HG03442 (cell line): ENCODE measurements at regions not wholly inside any gene's neighbourhood (a gene's known extent, or its start where the extent isn't known, plus 50 kb on each side); places are given as distances from the start of the nearest gene placed in this dataset.
"Not testable (repeated sequence)": the region's sequence is repeated elsewhere in the genome, so short reads cannot be mapped to it uniquely, and the experiment has no call there.

Experiments used
- ATAC-seq: cut with Tn5 transposase; IDR thresholded peaks from one replicate; pipeline ENCODE4 v1.9.1; 2021; ENCODE audit warnings: mild to moderate bottlenecking, moderate library complexity; ENCODE audit not compliant: unreplicated experiment

DNA sequence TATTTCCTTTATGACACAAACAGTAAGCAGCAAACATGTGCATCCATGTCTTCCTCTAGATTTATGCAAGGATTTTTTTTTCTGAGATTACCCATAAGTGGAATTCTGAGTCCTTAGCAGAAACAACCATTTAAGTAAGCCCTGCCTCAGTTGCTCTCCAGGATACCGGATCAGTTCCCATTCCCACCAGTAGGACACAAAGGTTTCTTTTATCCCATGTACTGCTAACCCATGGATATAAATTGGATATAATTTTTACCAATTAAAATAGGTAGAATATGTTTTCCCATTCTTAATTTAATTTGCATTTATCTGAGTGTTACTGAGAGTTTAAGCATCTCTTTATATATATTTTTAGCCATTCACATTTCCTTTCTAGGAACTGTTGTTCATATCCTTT, 280.9 kb downstream of the FGFR2 start:
- ATAC-seq = no peak

DNA sequence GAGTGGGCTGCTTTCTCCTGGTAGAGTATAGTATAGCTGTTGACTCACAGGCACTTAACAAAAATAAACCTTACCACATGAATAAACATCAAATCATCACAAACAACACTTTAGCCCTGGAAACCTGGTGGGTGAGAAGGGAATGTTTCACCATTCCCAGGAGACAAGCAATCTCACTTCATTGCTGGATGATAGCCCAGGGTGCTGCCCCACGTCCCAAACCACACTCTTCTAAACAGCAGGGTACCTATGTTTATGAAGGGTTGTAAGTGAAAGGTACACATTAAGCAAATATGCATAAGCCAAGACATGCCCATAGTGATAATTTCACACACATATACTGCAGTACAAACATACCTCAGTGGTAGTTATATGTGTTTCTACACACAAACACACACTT, 276.2 kb downstream of the FGFR2 start:
- ATAC-seq = no peak

GRCh38 chr10:121322776-121323175, 275.5 kb downstream of the FGFR2 start:
- ATAC-seq = no peak

GRCh38 chr10:121323443-121323842, 274.8 kb downstream of the FGFR2 start:
- no peak for ATAC-seq

GRCh38 chr10:121324678-121325213, 273.5 kb downstream of the FGFR2 start:
- no peak for ATAC-seq

GRCh38 chr10:121325490-121326231, 272.6 kb downstream of the FGFR2 start:
- ATAC-seq = no peak

DNA sequence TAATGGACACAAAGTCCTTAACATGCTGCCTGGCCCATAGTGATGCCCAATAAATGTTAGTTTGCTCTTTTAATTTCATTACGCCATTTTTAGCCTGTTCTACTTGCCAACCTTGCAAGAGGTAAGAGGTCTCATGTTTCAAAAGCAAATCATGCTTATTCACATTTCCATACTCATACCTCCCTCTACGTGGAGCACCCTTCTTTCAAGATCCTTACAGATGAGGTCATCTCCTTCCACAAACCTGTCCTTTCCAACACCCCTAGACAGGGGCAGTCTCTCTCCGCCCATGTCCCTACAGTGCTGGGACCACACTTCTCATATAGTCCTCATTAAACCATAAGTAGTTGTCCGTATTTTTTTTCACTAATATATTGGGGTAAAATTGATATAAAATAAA, 271.3 kb downstream of the FGFR2 start:
- ATAC-seq = no peak

GRCh38 chr10:121327727-121328126, 270.5 kb downstream of the FGFR2 start:
- ATAC-seq = no peak

- not testable (repeated sequence) for ATAC-seq
These were observed 268.6 kb downstream of the FGFR2 start for GRCh38 chr10:121329631-121330030.

DNA sequence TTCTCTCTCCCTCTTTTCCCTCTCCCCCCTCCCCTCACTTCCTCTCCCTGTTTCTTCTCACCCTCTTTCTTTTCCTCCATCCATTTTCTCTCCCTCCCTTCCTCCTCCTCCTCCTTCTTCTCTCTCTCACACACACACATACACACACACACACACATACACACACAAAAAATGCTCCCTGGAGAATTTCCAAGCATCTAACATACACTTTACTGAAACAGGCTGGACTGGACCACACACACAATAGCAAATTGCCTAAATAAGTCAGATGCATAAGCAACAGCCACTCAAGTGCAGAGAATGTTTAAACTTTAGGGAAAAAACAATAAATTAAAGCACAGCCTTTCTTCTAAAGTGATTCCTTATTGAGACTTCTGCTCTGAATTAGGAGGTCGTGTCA, 267.7 kb downstream of the FGFR2 start:
- no peak for ATAC-seq

GRCh38 chr10:121332353-121332752, 265.9 kb downstream of the FGFR2 start:
- ATAC-seq = no peak

DNA sequence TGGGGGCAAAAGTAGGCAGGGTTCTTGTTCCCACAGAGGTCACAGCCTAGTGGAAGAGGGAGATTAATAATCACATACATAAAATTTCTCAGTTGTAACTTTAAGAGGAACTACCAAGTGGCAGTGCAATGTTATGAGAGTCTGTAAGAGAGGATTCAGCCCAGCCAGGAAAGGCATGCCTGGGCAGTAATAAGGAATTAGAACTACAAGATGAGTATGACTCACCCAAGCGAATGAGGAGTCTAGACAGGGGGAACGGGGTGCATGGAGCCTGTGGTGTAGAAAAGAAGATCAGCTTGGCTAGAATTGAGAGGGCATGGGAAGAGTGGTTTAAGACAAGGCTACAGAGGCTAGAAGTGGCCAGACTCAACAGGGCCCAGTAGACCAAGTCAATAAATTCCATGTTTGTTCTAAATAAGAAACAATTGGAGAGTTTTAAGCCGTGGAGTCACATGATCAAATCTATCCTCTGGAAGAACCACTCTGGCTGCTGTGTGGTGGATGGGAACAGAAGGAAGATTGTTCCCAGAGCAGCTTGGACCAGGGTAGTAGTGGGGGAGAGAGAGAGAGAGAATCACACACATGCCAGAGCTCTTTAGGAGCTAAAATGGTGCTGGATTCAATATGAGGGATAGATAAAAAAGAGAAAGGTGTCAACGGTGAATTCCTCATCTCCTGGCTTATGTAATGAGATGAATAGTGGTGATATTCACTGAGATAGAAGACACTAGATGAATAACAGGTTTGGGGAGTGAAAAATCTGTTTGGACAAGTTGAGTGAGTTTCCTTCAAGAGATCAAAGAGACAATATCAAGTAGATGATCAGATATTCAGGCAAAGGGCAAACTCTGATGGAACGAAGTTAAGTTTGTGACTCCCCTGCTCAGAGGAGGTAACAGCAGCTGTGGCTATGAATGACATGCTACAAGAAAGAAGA, 265.1 kb downstream of the FGFR2 start:
- ATAC-seq = no peak

DNA sequence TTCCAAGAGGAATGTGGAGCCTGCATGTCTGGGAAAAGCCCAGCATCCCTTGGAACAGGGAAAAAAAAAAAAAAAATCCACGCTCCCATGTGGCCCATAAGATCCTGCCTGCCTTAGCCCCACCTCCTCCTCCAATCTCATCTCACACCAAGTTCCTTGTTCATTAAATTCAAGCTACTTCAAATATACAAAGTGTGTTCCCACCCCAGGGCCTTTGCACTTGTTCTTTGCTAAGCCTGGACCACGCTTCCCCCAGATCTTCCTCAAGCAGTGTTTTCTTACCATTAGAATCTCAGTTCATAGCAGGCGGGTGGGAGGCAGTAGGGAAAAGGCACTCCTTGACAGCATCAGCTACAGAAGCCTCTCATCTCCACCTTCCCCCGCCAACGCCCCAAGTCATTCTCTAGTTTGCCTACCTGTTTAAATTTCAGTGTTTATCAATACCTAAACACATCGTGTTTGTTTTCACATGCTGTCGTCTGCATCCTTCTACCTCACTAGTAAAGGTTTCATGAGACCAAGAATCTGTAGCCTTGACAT, 262.8 kb downstream of the FGFR2 start:
- ATAC-seq = no peak

GRCh38 chr10:121337427-121337826, 260.8 kb downstream of the FGFR2 start:
- ATAC-seq = no peak

DNA sequence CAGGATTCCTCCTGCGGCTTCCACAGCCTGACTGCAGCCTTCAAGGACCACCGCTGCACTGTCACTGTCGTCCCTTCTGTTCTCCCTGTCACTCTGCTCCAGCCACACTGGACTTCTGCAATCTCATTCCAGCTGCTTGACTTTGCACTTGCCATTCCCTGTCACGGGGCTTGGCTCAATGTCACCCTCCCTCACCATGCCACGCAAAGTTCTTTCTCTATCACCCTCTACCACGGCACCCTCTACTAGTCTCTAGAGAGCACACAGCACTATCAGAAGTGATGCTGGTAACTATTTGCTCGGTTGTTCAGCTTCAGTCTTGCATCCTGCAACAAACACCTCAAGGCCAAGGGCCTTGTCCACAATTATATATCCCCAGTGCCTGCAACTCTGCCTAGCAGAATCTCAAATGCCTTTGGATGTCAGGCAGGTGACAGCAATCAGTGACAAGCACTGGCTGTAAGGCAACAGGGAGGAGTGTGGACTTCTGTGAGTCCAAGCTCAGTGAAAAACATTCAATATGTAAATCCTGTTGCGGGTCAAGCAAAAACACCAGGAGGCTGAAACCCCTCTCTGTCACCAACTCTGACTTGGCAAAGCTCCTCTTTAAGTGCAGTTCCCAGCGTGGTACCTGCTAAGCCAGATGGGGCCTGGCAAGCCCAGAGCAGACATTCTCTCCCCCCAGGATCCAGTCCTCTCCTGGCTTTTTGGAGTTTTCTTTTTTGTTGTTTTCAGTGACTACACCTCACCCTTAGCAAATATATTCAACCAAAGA, 259.9 kb downstream of the FGFR2 start:
- no peak for ATAC-seq

DNA sequence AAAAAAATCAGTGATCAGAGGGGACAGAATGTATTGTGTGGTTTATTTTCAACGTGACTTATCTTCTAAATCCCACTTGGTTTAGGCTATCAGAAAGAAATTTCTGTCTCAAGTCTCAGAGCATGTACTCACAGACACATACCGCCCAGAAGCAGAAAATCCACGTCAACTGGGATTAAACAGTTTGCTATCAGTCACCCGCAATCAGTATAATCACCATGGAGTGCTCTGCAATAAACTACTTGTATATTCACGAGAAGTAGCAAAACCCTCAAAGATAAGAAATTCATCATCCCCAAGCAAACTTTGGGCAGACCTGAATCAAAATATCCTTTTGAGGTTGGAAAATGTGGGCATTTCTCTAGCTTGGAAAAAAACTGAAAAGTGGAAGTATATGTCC, 259.1 kb downstream of the FGFR2 start:
- no peak for ATAC-seq

GRCh38 chr10:121340271-121340831, 257.9 kb downstream of the FGFR2 start:
- ATAC-seq = no peak

- ATAC-seq = no peak
These were observed 246.7 kb downstream of the FGFR2 start for GRCh38 chr10:121351540-121351939.

DNA sequence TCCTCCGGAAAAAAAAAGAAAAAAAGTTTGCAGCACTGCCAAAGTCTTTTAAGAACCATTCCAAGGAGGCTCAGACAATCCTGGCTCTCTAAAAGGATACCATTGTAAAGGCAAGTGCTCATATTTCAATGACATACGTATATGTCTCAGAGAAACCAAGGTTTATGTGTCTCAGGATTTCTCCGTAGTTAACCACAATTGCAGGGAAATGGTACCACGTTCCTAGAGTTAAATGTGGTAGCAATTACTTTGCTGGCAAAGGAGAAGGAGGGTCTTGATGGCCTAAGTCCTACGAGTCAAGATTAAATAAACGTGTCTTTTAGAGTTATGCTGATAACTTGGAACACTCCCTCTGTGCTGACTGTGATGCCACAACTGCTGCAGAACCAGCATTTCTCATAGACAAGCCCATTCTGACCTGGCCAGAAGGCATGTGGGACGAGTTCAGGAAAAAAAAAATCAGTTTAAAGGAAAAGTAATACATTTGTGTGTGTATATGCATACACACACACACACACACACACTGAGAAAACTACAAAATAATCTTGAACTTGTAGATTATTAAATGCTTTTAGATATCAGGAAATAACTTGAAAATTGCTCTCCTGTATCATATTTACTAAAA, 245.9 kb downstream of the FGFR2 start:
- ATAC-seq = no peak

DNA sequence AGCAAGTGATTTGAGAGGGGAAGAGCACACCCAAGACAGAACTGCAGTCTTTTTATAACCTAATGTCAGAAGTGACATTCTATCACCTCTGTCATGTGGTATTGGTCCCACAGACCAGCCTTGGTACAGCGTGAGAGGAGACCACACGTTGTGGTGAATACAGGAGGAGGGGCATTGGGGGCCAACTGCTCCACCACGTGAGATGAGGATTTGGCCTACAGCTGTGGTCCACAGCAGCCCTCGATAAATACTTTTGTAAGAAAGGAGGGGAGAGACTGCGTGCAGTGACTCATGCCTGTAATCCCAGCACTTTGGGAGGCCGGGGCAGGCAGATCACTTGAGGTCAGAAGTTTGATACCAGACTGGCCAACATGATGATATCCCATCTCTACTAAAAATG, 243.1 kb downstream of the FGFR2 start:
- ATAC-seq = no peak
